Smooth muscle cell (in vitro differentiated cells): ENCODE measurements at regions not wholly inside any gene's neighbourhood (a gene's known extent, or its start where the extent isn't known, plus 50 kb on each side); places are given as distances from the start of the nearest gene placed in this dataset.

Experiments
- DNase-seq: peaks from one replicate; lab custom pipeline; 2025; ENCODE audit not compliant: unreplicated experiment; lab: John Stamatoyannopoulos, UW
- H2AFZ ChIP-seq: fragments of 200-600 bp; sonication (generic); 2 replicates; pipeline ENCODE4 v1.6.0; 2016; ENCODE audit warnings: antibody characterized with exemption, low read depth, mild to moderate bottlenecking
- H3F3A ChIP-seq: fragments of 200-600 bp; sonication (generic); 2 replicates; pipeline ENCODE4 v1.6.0; 2017; ENCODE audit warnings: antibody characterized with exemption, low read depth
- H3K27ac ChIP-seq: fragments of 200-600 bp; sonication (generic); 2 replicates; pipeline ENCODE4 v1.5.1; 2016; ENCODE audit warnings: low read depth, mild to moderate bottlenecking
- H3K27me3 ChIP-seq: fragments of 200-600 bp; sonication (generic); 2 replicates; pipeline ENCODE4 v1.6.1; 2016; ENCODE audit warnings: low read depth, mild to moderate bottlenecking
- H3K36me3 ChIP-seq: fragments of 200-600 bp; sonication (generic); 2 replicates; pipeline ENCODE4 v1.5.1; 2016; ENCODE audit warnings: low read depth
- H3K4me1 ChIP-seq: fragments of 200-600 bp; sonication (generic); 2 replicates; pipeline ENCODE4 v1.5.1; 2016; ENCODE audit warnings: low read depth
- H3K4me2 ChIP-seq: fragments of 200-600 bp; sonication (generic); 2 replicates; pipeline ENCODE4 v1.6.0; 2016; ENCODE audit warnings: mild to moderate bottlenecking
- H3K4me3 ChIP-seq: fragments of 200-600 bp; sonication (generic); 2 replicates; pipeline ENCODE4 v1.5.1; 2016; ENCODE audit warnings: mild to moderate bottlenecking
- H3K79me2 ChIP-seq: fragments of 200-600 bp; sonication (generic); 2 replicates; pipeline ENCODE4 v1.6.0; 2016; ENCODE audit warnings: low read depth, mild to moderate bottlenecking
- H3K9ac ChIP-seq: fragments of 200-600 bp; sonication (generic); 2 replicates; pipeline ENCODE4 v1.6.0; 2016; ENCODE audit warnings: low read depth
- H3K9me3 ChIP-seq: fragments of 200-600 bp; sonication (generic); replicated peaks from 2 replicates; pipeline ENCODE4 v1.5.1; 2016; ENCODE audit warnings: low read depth
- H4K20me1 ChIP-seq: fragments of 200-600 bp; sonication (generic); 2 replicates; pipeline ENCODE4 v1.6.0; 2016; ENCODE audit warnings: low read depth
- WGBS: methylation state at CpG from one replicate; pipeline ENCODE4 v1.1.7; 2016; ENCODE audit warnings: low lambda C conversion rate; 5-methylcytosine and 5-hydroxymethylcytosine counted together
- TF ChIP-seq, protein P1 (sequence below): fragments of 200-600 bp; sonication (generic); IDR thresholded peaks from 2 replicates; pipeline ENCODE4 v1.5.1; 2017; ENCODE audit warnings: borderline replicate concordance, mild to moderate bottlenecking, antibody characterized with exemption; ENCODE audit not compliant: insufficient read depth, poor library complexity, severe bottlenecking

DNA sequence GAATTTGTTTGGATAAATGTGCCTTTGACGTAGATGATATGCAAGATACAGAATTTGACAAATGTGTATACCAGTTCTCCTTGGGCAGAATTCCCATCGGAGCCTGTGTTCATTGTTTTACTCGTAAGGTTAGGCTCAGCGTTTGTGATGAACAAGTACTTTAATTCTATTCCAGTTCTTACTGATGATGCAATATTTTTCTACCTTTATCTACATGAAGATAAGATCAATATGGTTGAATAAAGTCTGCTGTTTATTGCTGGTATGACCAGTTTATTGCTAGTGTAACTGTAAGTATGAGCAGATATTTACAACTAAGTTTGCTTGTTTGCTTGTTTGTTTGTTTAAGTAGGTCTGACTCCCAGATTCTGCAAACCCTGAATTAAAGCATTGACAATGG, 145.4 kb upstream of the ADARB2 start:
- H3K4me2 ChIP-seq = no peak overlapping the region
- no peak for DNase-seq
- H3K27me3 ChIP-seq = no peaks in the 10 kb centered on the region
- no peaks in the 10 kb centered on the region for H3K79me2 ChIP-seq
- TF ChIP-seq, protein P1, sequence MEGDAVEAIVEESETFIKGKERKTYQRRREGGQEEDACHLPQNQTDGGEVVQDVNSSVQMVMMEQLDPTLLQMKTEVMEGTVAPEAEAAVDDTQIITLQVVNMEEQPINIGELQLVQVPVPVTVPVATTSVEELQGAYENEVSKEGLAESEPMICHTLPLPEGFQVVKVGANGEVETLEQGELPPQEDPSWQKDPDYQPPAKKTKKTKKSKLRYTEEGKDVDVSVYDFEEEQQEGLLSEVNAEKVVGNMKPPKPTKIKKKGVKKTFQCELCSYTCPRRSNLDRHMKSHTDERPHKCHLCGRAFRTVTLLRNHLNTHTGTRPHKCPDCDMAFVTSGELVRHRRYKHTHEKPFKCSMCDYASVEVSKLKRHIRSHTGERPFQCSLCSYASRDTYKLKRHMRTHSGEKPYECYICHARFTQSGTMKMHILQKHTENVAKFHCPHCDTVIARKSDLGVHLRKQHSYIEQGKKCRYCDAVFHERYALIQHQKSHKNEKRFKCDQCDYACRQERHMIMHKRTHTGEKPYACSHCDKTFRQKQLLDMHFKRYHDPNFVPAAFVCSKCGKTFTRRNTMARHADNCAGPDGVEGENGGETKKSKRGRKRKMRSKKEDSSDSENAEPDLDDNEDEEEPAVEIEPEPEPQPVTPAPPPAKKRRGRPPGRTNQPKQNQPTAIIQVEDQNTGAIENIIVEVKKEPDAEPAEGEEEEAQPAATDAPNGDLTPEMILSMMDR = no peak
- no peak overlapping the region for H3K4me3 ChIP-seq
- H4K20me1 ChIP-seq = no peaks in the 10 kb centered on the region
- WGBS = 88% methylated on average over 4 of the region's 4 CpGs
- H3K27ac ChIP-seq = no peak overlapping the region
- no peaks in the 10 kb centered on the region for H3F3A ChIP-seq
- no peaks in the 10 kb centered on the region for H3K4me1 ChIP-seq
- no peak overlapping the region for H3K9ac ChIP-seq
- H3K36me3 ChIP-seq = no peaks in the 10 kb centered on the region
- no peak overlapping the region for H2AFZ ChIP-seq
- H3K9me3 ChIP-seq = no peaks in the 10 kb centered on the region

DNA sequence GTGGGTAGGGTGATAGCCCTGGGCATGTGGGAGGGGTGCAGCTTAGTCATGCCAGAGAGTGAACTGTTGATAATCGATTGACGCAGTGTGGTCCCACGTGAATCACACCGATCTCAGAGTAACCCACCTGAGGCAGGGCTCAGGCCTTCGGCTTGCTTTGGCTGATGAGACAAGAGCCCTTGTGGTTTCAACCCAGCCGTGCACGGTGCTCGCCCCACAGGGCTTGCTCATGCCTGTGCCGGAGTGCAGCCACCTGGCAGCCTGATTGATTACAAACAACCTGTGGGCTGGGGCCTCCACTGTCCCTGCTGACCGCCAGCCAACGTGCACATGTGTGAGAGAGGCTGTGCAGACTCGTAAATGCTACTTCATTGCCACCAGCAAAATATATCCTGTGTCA, 144.9 kb upstream of the ADARB2 start:
- H3K79me2 ChIP-seq = no peaks in the 10 kb centered on the region
- no peak overlapping the region for H2AFZ ChIP-seq
- 92% methylated on average over 12 of the region's 12 CpGs for WGBS
- H3F3A ChIP-seq = no peaks in the 10 kb centered on the region
- TF ChIP-seq, protein P1 = no peak
- H3K27ac ChIP-seq = no peak overlapping the region
- no peaks in the 10 kb centered on the region for H3K4me1 ChIP-seq
- H3K4me3 ChIP-seq = no peak overlapping the region
- H3K36me3 ChIP-seq = no peaks in the 10 kb centered on the region
- no peak overlapping the region for H3K9ac ChIP-seq
- no peak overlapping the region for H3K4me2 ChIP-seq
- no peaks in the 10 kb centered on the region for H3K9me3 ChIP-seq
- no peaks in the 10 kb centered on the region for H4K20me1 ChIP-seq
- no peak for DNase-seq
- no peaks in the 10 kb centered on the region for H3K27me3 ChIP-seq

DNA sequence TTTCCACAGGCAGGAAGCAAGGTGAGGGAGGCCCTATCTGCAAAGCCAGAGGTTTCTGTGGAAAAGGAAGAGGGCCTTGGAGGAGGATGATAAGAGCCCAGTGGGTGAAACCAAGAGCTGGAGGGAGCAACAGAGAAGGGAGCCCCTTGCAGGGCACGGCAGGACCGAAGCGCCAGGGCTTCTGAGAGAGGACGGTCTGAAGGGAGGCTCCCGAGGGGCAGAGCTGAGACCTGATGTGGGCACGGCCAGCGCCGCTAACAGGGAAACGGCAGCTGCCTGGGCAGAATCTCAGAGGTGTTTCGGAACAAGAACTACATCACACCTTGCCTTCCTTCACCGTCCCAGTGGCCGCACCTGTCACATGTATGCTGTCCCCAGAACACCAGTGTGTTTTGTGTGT, 144.3 kb upstream of the ADARB2 start:
- 95% methylated on average over 9 of the region's 12 CpGs for WGBS
- H4K20me1 ChIP-seq = no peaks in the 10 kb centered on the region
- no peaks in the 10 kb centered on the region for H3K9me3 ChIP-seq
- H3K27me3 ChIP-seq = no peaks in the 10 kb centered on the region
- no peak overlapping the region for H3K4me3 ChIP-seq
- no peak overlapping the region for H3K27ac ChIP-seq
- H3F3A ChIP-seq = no peaks in the 10 kb centered on the region
- no peak overlapping the region for H3K9ac ChIP-seq
- no peak overlapping the region for H2AFZ ChIP-seq
- no peak for DNase-seq
- H3K36me3 ChIP-seq = no peaks in the 10 kb centered on the region
- H3K79me2 ChIP-seq = no peaks in the 10 kb centered on the region
- TF ChIP-seq, protein P1 = no peak
- H3K4me2 ChIP-seq = no peak overlapping the region
- H3K4me1 ChIP-seq = no peaks in the 10 kb centered on the region

DNA sequence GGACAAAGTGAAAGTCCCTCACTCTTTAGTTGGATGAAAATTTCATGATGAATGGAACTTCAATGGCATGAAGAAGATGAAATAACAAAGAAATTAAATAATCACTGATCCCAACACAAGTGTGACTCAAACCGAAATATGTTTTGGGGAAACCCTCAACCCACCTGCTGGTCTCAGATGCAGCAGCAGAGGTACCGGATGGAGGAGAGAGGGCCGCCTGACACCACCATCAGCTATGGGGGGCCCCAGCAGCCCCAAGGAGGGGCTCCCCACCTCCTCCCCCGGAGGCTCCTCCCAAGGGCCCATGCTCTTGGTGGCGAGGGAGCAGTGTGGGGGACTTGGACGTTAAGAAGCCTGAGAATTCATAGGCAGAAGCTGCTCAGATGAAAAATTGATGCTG, 137.2 kb upstream of the ADARB2 start:
- H3K79me2 ChIP-seq = no peaks in the 10 kb centered on the region
- WGBS = 91% methylated on average over 6 of the region's 6 CpGs
- no peak overlapping the region for H3K27ac ChIP-seq
- H3K4me2 ChIP-seq = no peak overlapping the region
- H3K9me3 ChIP-seq = no peaks in the 10 kb centered on the region
- H4K20me1 ChIP-seq = no peaks in the 10 kb centered on the region
- no peak overlapping the region for H3K9ac ChIP-seq
- no peaks in the 10 kb centered on the region for H3K4me1 ChIP-seq
- no peak overlapping the region for H2AFZ ChIP-seq
- H3F3A ChIP-seq = no peaks in the 10 kb centered on the region
- TF ChIP-seq, protein P1 = no peak
- no peak for DNase-seq
- H3K4me3 ChIP-seq = no peak overlapping the region
- no peaks in the 10 kb centered on the region for H3K27me3 ChIP-seq
- H3K36me3 ChIP-seq = no peaks in the 10 kb centered on the region
